ENCODE measurements at regions not wholly inside any gene's neighbourhood (a gene's known extent, or its start where the extent isn't known, plus 50 kb on each side); places are given as distances from the start of the nearest gene placed in this dataset.
"Not testable (repeated sequence)": the region's sequence is repeated elsewhere in the genome, so short reads cannot be mapped to it uniquely, and the experiment has no call there.

DNA sequence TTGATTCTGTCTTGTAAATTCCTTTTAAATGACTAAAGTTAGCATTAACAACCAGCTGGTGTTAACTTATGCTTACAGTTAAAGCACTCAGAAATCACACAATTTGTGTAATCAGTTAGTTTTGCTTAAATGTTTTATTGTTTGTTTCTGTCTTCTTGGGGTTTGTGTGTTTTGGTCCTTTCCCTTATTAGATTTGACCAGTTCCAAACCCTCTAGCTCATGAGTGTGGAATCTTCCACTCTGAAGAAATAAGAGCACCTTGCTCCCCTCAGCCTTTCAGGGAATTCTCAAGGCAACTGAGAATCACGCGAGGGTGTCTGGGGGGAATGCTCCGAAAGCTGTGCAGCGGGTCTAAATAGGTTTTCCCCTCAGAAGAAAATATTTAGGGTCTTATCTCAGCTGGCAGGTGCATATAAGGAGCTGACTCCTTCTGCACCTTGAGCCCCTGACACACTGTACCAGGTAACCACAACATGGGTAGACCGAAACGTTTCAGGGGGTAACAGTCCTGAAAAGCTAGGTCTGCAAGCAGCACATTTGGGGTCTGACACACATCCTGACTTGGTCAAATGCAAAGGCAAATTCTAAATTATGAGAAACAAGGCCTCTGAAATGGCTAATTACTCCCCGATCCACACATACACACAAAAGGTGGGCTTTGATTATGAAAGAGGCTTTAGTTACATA is 188.1 kb upstream of the ETV3 start:
- H3K36me3 ChIP-seq = no peaks in the 10 kb centered on the region
- no peak overlapping the region for H3K4me3 ChIP-seq
- H3K27me3 ChIP-seq (replicated peaks; ENCODE audit: insufficient read depth) = no peaks in the 10 kb centered on the region
- DNase-seq (ENCODE audit: low spot score) = no peak
- no peak overlapping the region for H3K27ac ChIP-seq
- no peak for ATAC-seq (ENCODE audit: insufficient number of reproducible peaks, low FRiP score, low read depth)
- no peaks in the 10 kb centered on the region for H3K4me1 ChIP-seq (ENCODE audit: control insufficient read depth in 1 of 2, low read depth in 2 of 2)
- no peak for TF ChIP-seq CTCF (IDR thresholded peaks at IDR 0.05)
- no peaks in the 10 kb centered on the region for H3K9me3 ChIP-seq

DNA sequence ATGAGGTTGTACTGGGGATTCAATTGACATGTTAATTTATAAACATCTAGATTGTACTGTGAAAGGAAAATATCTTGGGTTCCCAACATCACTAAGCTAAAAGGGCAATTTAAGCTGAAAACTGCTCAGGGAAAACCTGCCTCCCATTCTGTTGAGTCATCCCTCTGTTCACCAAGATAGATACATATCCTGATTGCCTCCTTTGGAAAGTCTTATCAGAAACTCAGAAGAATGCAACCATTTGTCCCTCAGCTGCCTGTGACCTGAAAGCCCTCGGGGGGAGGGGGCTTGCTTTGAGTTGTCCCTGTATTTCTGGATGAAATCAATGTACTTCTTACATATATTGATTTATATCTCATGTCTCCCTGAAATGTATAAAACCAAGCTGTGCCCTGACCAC is 187.0 kb upstream of the ETV3 start:
- Histone ChIP-seq H3K4me3 (no peak overlapping the region), H3K27ac (no peak overlapping the region), H3K27me3 (replicated peaks; ENCODE audit: insufficient read depth) (no peaks in the 10 kb centered on the region), H3K36me3 (no peaks in the 10 kb centered on the region), H3K4me1 (ENCODE audit: control insufficient read depth in 1 of 2, low read depth in 2 of 2) (no peaks in the 10 kb centered on the region), H3K9me3 (no peaks in the 10 kb centered on the region)
- DNase-seq (ENCODE audit: low spot score) (no peak), ATAC-seq (ENCODE audit: insufficient number of reproducible peaks, low FRiP score, low read depth) (no peak)
- no peak for TF ChIP-seq CTCF (IDR thresholded peaks at IDR 0.05)

DNA sequence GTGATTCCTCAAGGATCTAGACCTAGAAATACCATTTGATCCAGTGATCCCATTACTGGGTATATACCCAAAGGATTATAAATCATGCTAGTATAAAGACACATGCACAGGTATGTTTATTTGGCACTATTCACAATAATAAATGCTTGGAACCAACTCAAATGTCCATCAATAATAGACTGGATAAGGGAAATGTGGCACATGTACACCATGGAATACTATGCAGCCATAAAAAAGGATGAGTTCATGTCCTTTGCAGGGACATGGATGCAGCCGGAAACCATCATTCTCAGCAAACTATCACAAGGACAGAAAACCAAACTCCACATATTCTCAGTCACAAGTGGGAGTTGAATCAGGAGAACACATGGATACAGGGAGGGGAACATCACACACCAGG is 183.8 kb upstream of the ETV3 start:
- ATAC-seq (ENCODE audit: insufficient number of reproducible peaks, low FRiP score, low read depth); H3K27ac ChIP-seq; H3K4me3 ChIP-seq; H3K27me3 ChIP-seq (replicated peaks; ENCODE audit: insufficient read depth); H3K4me1 ChIP-seq (ENCODE audit: control insufficient read depth in 1 of 2, low read depth in 2 of 2); H3K9me3 ChIP-seq; H3K36me3 ChIP-seq; DNase-seq (ENCODE audit: low spot score): not testable (repeated sequence)

DNA sequence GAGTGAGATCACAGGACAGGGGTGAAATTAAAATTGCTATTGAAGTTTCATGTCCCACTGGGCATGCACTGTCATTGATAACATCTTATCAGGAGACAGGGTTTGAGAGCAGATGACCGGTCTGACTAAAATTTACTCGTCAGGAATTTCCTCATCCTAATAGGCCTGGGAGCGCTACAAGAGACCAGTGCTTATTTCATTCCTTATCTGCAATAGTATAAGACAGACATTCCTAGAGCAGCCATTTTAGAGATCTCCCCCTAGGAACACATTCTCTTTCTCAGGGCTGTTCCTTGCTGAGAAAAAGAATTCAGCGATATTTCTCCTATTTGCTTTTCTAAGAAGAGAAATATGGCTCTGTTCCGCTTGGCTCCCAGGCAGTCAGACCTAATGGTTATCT is 181.4 kb upstream of the ETV3 start:
- no peaks in the 10 kb centered on the region for H3K4me1 ChIP-seq (ENCODE audit: control insufficient read depth in 1 of 2, low read depth in 2 of 2)
- ATAC-seq (ENCODE audit: insufficient number of reproducible peaks, low FRiP score, low read depth) (no peak), DNase-seq (ENCODE audit: low spot score) (no peak)
- no peak overlapping the region for H3K27ac ChIP-seq
- H3K4me3 ChIP-seq = no peak overlapping the region
- H3K36me3 ChIP-seq = no peaks in the 10 kb centered on the region
- no peak for TF ChIP-seq CTCF (IDR thresholded peaks at IDR 0.05)
- H3K27me3 ChIP-seq (replicated peaks; ENCODE audit: insufficient read depth) = no peaks in the 10 kb centered on the region
- peaks cover 3% of the 10 kb centered on the region for H3K9me3 ChIP-seq

DNA sequence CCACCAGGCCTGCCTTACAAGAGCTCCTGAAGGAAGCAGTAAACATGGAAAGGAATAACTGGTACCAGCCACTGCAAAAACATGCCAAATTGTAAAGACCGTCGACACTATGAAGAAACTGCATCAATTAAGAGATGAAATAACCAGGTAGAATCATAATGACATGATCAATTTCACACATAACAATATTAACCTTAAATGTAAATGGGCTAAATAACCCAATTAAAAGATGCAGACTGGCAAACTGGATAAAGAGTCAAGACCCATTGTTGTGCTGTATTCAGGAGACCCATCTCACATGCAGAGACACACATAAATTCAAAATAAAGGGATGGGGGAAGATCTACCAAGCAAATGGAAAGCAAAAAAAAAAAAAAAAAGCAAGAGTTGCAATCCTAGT is 179.0 kb upstream of the ETV3 start:
- not testable (repeated sequence) for H3K4me3 ChIP-seq; H3K4me1 ChIP-seq (ENCODE audit: control insufficient read depth in 1 of 2, low read depth in 2 of 2); H3K9me3 ChIP-seq; DNase-seq (ENCODE audit: low spot score); H3K27ac ChIP-seq; ATAC-seq (ENCODE audit: insufficient number of reproducible peaks, low FRiP score, low read depth); H3K36me3 ChIP-seq; H3K27me3 ChIP-seq (replicated peaks; ENCODE audit: insufficient read depth)

- Histone ChIP-seq H3K9me3 (peaks cover 3% of the 10 kb centered on the region), H3K4me3 (no peak overlapping the region), H3K36me3 (no peaks in the 10 kb centered on the region), H3K27me3 (replicated peaks; ENCODE audit: insufficient read depth) (no peaks in the 10 kb centered on the region), H3K4me1 (ENCODE audit: control insufficient read depth in 1 of 2, low read depth in 2 of 2) (no peaks in the 10 kb centered on the region), H3K27ac (no peak overlapping the region)
- no peak for TF ChIP-seq CTCF (IDR thresholded peaks at IDR 0.05)
- DNase-seq (ENCODE audit: low spot score) = no peak
- ATAC-seq (ENCODE audit: insufficient number of reproducible peaks, low FRiP score, low read depth) = no peak
These were observed 177.3 kb upstream of the ETV3 start for GRCh38 chr1:157315544-157315943.

All from thoracic aorta (tissue), 2 donors.